ENCODE measurements at regions not wholly inside any gene's neighbourhood (a gene's known extent, or its start where the extent isn't known, plus 50 kb on each side); places are given as distances from the start of the nearest gene placed in this dataset.

- TF ChIP-seq PRDM2 (tag by site-specific recombination; IDR thresholded peaks at IDR 0.05; ENCODE audit: borderline replicate concordance) = no peak
- TF ChIP-seq ZNF10 (tag by site-specific recombination; IDR thresholded peaks at IDR 0.05) = no peak
- TF ChIP-seq ZNF133 (tag by site-specific recombination; IDR thresholded peaks at IDR 0.05) = no peak
- no peak for TF ChIP-seq ZSCAN30 (tag by site-specific recombination; IDR thresholded peaks at IDR 0.05)
- TF ChIP-seq ZNF366 (tag by site-specific recombination; conservative IDR thresholded peaks at IDR 0.05) = no peak
- TF ChIP-seq ZNF239 (tag by site-specific recombination; IDR thresholded peaks at IDR 0.05) = no peak
Observed at GRCh38 chr16:86892509-86892908, 314.2 kb downstream of the FOXL1 start (continued).

- Histone ChIP-seq H3K36me3 (ENCODE audit: control insufficient read depth in 2 of 2, insufficient read depth in 1 of 2, low read length in 2 of 2) (no peaks in the 10 kb centered on the region), H3K4me3 (ENCODE audit: low read depth, low read length) (no peak overlapping the region), H3K4me1 (ENCODE audit: control insufficient read depth, insufficient read depth, low read length) (no peaks in the 10 kb centered on the region), H3K27ac (ENCODE audit: extremely low read depth, low read depth, low read length) (no peak overlapping the region), H3K9me3 (ENCODE audit: control insufficient read depth, insufficient read depth, low read depth, low read length) (no peaks in the 10 kb centered on the region)
- TF ChIP-seq SCRT1 (tag by site-specific recombination; IDR thresholded peaks at IDR 0.05; ENCODE audit: borderline replicate concordance) (peak; percentile 99), ZNF580 (tag by site-specific recombination; IDR thresholded peaks at IDR 0.05) (no peak), SCRT2 (tag by site-specific recombination; IDR thresholded peaks at IDR 0.05) (peak; percentile 97)
- CTCF ChIA-PET = no interaction called here
- POLR2A ChIA-PET = no interaction called here
Observed at GRCh38 chr16:86893506-86893905, 315.2 kb downstream of the FOXL1 start.

GRCh38 chr16:86894029-86894567 lies 315.7 kb downstream of the FOXL1 start:
- POLR2A ChIA-PET = no interaction called here
- H3K4me1 ChIP-seq (ENCODE audit: control insufficient read depth, insufficient read depth, low read length) = no peaks in the 10 kb centered on the region
- H3K9me3 ChIP-seq (ENCODE audit: control insufficient read depth, insufficient read depth, low read depth, low read length) = no peaks in the 10 kb centered on the region
- CTCF ChIA-PET = no interaction called here
- no peak overlapping the region for H3K27ac ChIP-seq (ENCODE audit: extremely low read depth, low read depth, low read length)
- no peak overlapping the region for H3K4me3 ChIP-seq (ENCODE audit: low read depth, low read length)
- no peaks in the 10 kb centered on the region for H3K36me3 ChIP-seq (ENCODE audit: control insufficient read depth in 2 of 2, insufficient read depth in 1 of 2, low read length in 2 of 2)
- TF ChIP-seq KLF1 (tag by site-specific recombination; IDR thresholded peaks at IDR 0.05) = no peak
- no peak for TF ChIP-seq ZNF596 (tag by site-specific recombination; IDR thresholded peaks at IDR 0.05)
- TF ChIP-seq ZNF146 (tag by site-specific recombination; IDR thresholded peaks at IDR 0.05) = no peak
- no peak for TF ChIP-seq ZXDB (tag by site-specific recombination; IDR thresholded peaks at IDR 0.05)
- no peak for TF ChIP-seq ZNF677 (tag by site-specific recombination; IDR thresholded peaks at IDR 0.05)
- TF ChIP-seq ZNF560 (tag by site-specific recombination; IDR thresholded peaks at IDR 0.05; ENCODE audit: borderline replicate concordance) = no peak
- no peak for TF ChIP-seq ZNF777 (tag by site-specific recombination; IDR thresholded peaks at IDR 0.05; ENCODE audit: borderline replicate concordance)
- no peak for TF ChIP-seq ZSCAN16 (tag by site-specific recombination; IDR thresholded peaks at IDR 0.05)
- TF ChIP-seq ZNF544 (tag by site-specific recombination; IDR thresholded peaks at IDR 0.05) = no peak
- TF ChIP-seq ZNF513 (tag by site-specific recombination; IDR thresholded peaks at IDR 0.05) = no peak
- no peak for TF ChIP-seq ZNF366 (tag by site-specific recombination; conservative IDR thresholded peaks at IDR 0.05)
- no peak for TF ChIP-seq ZNF521 (tag by site-specific recombination; IDR thresholded peaks at IDR 0.05)
- TF ChIP-seq ZFP3 (tag by site-specific recombination; IDR thresholded peaks at IDR 0.05; ENCODE audit: low read depth) = no peak
- TF ChIP-seq ZNF221 (tag by site-specific recombination; IDR thresholded peaks at IDR 0.05; ENCODE audit: borderline replicate concordance) = no peak
- no peak for TF ChIP-seq ZNF398 (tag by site-specific recombination; IDR thresholded peaks at IDR 0.05)
